Activated naive CD8-positive, alpha-beta T cell treated with anti-CD3 and anti-CD28 coated beads, Interleukin-2, amount 10 ng/mL, durations not matched to agents 7 days and 5 days (primary cell): ENCODE measurements at regions not wholly inside any gene's neighbourhood (a gene's known extent, or its start where the extent isn't known, plus 50 kb on each side); places are given as distances from the start of the nearest gene placed in this dataset.

Experiments
- ATAC-seq: fragments of 150-1000 bp; cut with Tn5 transposase; one replicate; pipeline ENCODE4 v1.10.0; 2021; ENCODE audit warnings: low read depth, moderate library complexity
- POLR2A ChIA-PET: fragments of 350-600 bp; sonication (Branson Sonifier 250); formaldehyde crosslinking; loops from one replicate; lab custom pipeline; 2021; ENCODE audit warnings: antibody characterized with exemption; lab: Charles Lee
- DNase-seq: peaks from one replicate; pipeline ENCODE4 v3.0.0; 2021
- H3K27ac Mint-ChIP-seq: one replicate; pipeline ENCODE4 v1.8.0; 2022; ENCODE audit warnings: mild to moderate bottlenecking, mixed read lengths
- H3K27me3 Mint-ChIP-seq: one replicate; pipeline ENCODE4 v1.8.0; 2022; ENCODE audit warnings: mild to moderate bottlenecking, moderate library complexity, mixed read lengths
- H3K36me3 Mint-ChIP-seq: one replicate; pipeline ENCODE4 v1.8.0; 2021; ENCODE audit warnings: mild to moderate bottlenecking, mixed read lengths
- H3K4me1 Mint-ChIP-seq: one replicate; pipeline ENCODE4 v1.8.0; 2021; ENCODE audit warnings: mixed read lengths
- H3K4me3 Mint-ChIP-seq: one replicate; pipeline ENCODE4 v1.8.0; 2022; ENCODE audit warnings: mild to moderate bottlenecking, moderate library complexity, mixed read lengths
- H3K9me3 Mint-ChIP-seq: one replicate; pipeline ENCODE4 v1.8.0; 2021; ENCODE audit warnings: mixed read lengths

DNA sequence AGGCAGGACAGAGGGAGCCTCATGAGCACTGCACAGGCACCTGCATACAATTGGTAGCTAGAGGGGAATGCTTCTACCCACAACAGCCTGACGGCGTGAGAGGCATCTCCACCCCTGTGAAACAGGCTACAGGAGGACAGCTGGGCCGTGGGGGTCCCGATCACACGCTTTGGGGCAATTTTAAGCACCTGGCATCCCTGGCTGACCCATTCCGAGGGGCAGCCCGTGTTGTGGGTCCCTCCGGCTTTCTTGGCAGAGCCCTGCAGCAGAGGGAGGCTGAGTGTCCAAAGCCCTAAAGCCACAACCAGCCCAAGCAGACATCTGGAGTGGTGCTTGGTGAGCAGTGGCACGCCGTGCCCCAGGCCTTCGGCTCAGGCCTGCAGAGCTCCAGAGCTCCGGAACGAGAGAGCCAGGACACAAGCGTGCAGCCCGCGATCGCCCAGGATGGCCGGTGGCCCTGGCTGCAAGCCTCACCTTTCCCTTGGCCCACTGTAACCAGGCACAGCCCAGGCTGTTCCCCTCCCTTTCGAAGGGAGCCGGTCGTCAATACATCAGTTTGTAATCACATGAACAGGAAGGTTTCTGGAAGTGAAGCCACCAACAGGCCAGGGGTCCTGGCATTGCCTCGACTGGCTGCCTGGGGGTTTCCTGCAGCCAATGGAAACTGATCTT, 81.4 kb downstream of the DLL1 start:
- Mint-ChIP-seq H3K4me1 (no peaks in the 10 kb centered on the region), H3K9me3 (peaks cover 14% of the 10 kb centered on the region), H3K36me3 (peaks cover 5% of the 10 kb centered on the region), H3K27ac (no peak overlapping the region), H3K4me3 (no peak overlapping the region), H3K27me3 (peaks cover 1% of the 10 kb centered on the region)
- peak; percentile 19 for DNase-seq
- no peak for ATAC-seq
- POLR2A ChIA-PET, result no interaction called here

DNA sequence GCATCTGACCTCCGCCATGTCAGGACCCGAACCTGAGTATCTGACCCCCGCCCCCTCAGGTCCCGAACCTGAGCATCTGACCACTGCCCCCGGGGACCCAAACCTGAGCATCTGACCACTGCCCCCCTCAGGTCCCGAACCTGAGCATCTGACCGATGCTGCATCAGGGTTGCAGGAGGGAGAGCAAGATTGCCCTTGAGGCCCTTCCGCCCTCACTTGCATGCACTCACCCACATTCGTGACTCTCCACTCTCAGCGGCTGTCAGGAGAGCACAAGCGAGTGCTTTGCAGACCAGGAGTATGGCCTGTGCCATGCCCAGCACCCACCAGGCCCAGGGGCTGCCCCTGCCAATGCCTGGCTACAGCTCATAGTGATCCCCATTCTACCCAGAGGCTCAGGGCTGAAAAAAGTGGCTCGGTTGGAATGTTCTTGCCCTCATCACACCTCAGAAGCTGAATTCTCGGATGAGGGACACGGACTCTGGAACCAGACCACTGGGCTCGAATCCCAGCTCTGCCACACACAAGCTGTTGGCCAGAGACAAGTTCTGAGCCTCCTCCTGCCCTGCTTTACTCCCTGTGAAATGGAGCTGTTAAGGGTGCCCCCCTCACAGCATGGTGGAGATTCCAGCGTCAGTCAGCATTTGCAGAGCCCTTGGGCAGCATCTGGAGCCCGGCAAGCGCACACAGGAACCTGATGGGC, 82.1 kb downstream of the DLL1 start:
- H3K27me3 Mint-ChIP-seq, result peaks cover 1% of the 10 kb centered on the region

DNA sequence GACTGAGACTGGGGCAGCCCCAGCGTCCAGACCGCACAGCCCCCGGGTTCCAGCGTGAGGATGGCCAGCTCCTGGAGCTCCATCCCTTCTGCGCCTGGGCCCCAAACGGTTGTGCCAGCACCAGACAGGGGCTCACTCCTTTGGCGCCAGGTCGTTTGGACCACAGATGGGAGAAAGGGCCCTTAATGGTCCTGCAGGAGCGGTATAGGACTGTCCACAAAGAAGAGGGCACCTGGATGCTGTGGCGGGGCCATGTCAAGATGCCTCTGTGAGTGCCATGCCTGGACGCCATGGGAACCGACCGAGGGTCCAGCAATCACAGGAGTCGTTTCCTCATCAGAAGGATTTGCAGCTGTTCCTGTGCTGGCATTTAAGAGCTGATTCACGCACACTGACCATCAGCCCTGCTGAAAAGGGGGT, 82.7 kb downstream of the DLL1 start:
- ATAC-seq, result no peak
- peak; percentile 12 for DNase-seq
- Mint-ChIP-seq H3K9me3 (peaks cover 23% of the 10 kb centered on the region), H3K36me3 (peaks cover 8% of the 10 kb centered on the region), H3K27me3 (peaks cover 1% of the 10 kb centered on the region), H3K4me3 (no peak overlapping the region), H3K27ac (no peak overlapping the region), H3K4me1 (no peaks in the 10 kb centered on the region)
- POLR2A ChIA-PET, result no interaction called here

More for the DNA sequence above, 82.1 kb downstream of the DLL1 start:
- H3K4me1 Mint-ChIP-seq, result no peaks in the 10 kb centered on the region
- no peak overlapping the region for H3K27ac Mint-ChIP-seq
- POLR2A ChIA-PET, result no interaction called here
- DNase-seq (peak; percentile 17), ATAC-seq (no peak)
- H3K9me3 Mint-ChIP-seq, result peaks cover 19% of the 10 kb centered on the region
- peaks cover 5% of the 10 kb centered on the region for H3K36me3 Mint-ChIP-seq
- no peak overlapping the region for H3K4me3 Mint-ChIP-seq

DNA sequence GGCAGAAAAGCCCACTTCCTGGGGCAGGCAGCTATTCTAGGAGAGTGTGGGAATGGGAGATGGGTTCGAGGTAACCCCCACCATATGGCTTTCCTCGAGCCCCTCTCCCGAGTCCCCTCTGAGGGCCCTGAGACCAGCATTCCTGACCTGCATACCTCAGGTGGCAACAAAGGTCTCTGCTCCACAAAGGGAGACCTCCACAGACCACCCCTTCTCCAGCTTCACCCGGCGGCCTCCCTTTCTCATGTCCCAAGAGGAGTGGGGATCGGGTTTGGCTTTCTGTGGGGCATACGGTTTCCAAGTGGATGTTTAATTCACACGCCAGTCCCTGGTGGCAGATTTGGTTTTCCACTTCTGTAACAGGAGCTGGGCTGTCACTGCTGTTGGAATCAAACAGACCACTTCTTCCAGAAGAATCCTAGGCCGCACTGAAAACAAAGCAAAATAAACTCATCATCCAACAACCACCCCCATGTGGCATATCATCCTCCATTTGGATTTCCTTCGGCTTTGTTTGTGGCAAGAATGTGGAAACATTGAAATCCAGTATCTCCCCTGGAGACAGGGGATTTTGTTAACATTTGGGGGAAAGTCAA, 83.2 kb downstream of the DLL1 start:
- Mint-ChIP-seq H3K27me3 (peaks cover 4% of the 10 kb centered on the region), H3K27ac (no peak overlapping the region), H3K4me3 (no peak overlapping the region), H3K9me3 (peaks cover 27% of the 10 kb centered on the region), H3K36me3 (peaks cover 8% of the 10 kb centered on the region), H3K4me1 (no peaks in the 10 kb centered on the region)
- ATAC-seq (no peak), DNase-seq (no peak)
- POLR2A ChIA-PET, result no interaction called here

DNA sequence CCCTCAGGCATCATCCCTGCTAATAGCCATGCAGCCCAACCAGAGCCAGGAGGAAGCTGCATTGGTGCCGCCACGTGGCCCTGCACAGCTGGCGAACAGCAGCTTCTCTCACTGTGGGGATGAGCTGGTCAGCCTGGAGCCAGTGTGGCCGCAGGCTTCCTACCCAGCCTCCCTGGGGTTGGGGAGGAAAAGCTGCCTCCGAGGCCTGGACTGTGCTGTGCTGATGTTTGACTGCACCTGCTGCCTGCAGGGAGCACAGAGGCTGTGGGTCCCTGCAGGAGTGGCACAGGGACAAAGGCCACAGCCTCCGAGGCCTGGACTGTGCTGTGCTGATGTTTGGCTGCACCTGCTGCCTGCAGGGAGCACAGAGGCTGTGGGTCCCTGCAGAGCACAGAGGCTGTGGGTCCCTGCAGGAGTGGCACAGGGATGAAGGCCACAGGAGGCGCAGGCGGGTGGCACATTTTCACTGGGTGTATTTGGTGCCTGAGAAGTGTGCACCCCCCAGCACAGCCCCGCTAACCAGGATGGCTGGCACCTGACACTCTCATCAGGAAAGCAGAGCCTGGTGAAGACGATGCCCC, 83.9 kb downstream of the DLL1 start:
- DNase-seq (peak; percentile 11), ATAC-seq (no peak)
- Mint-ChIP-seq H3K27me3 (peaks cover 4% of the 10 kb centered on the region), H3K9me3 (peaks cover 27% of the 10 kb centered on the region), H3K4me3 (no peak overlapping the region), H3K36me3 (peaks cover 8% of the 10 kb centered on the region), H3K4me1 (no peaks in the 10 kb centered on the region), H3K27ac (no peak overlapping the region)
- POLR2A ChIA-PET, result no interaction called here

DNA sequence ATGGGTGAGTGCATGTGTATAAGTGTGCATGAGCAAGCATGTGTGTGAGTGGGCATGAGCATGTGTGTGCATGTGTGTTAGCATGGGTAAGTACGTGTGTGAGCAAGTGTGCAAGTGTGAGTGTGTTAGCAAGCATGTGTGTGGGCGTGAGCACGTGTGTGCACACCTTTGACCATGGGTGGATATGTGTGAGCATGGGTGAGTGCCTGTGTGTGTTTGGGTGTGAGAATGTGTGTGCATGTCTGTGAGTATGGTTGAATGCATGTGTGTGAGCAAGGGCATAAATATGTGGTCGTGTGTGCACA, 84.6 kb downstream of the DLL1 start:
- Mint-ChIP-seq H3K27ac (no peak overlapping the region), H3K9me3 (peaks cover 27% of the 10 kb centered on the region), H3K4me3 (no peak overlapping the region), H3K27me3 (peaks cover 4% of the 10 kb centered on the region), H3K4me1 (no peaks in the 10 kb centered on the region), H3K36me3 (peaks cover 8% of the 10 kb centered on the region)
- DNase-seq, result no peak
- no peak for ATAC-seq
- POLR2A ChIA-PET, result no interaction called here

DNA sequence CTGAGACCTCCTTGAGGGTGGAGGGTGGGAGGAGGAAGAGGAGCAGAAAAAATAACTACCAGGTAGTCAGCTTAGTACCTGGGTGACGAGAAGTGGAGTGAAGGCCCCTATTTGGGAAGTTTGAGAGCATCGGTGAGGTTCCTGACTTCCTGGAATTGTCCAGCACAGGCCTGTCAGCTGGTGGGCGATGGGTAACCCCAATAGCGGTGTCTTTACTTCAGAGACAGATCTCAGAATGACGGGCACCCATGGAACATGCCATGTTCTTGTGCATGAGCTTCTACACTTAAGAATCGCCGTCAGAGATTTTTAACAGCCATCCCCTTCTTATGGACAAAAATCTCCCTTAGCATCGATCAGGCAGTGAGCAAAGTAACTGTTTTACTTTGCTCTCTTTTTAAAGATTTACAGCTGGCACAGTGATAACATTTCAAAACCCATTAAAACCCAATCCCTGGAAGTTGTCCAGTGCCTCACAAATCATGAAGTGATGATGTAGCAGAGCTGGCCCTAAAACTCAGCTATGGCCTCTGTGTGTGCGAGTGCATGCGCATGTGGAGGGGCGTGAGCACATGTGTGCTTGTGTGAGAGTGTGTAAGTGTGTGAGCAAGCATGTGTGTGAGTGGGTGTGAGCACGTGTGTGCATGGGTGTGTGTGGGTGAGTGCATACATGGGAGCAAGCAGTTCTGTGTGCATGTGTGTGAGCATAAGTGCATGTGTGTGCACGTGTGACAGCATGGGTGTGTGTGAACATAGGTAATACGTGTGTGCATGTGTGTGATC, 85.2 kb downstream of the DLL1 start:
- POLR2A ChIA-PET, result no interaction called here
- Mint-ChIP-seq H3K4me1 (no peaks in the 10 kb centered on the region), H3K27me3 (peaks cover 4% of the 10 kb centered on the region), H3K9me3 (peaks cover 27% of the 10 kb centered on the region), H3K4me3 (no peak overlapping the region), H3K27ac (no peak overlapping the region), H3K36me3 (peaks cover 8% of the 10 kb centered on the region)
- no peak for ATAC-seq
- DNase-seq, result no peak

DNA sequence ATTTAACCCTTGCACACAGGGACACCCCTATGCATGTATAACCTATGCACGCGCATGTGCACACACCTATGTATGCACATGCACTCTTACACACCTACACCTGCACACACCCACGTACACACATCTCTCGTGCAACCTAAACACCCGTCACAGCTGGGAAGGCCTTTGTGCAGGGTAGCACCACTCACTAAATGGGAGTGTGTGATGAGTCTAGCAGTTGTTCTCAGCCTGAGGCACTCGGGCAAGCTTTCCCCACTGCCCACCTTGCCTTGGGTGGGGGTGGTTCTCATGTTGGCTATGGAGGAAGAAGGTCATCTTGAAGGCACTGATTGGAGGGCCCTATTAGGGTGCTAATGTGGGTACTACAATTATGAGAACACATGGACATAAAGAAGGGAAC, 85.8 kb downstream of the DLL1 start:
- no peak overlapping the region for H3K4me3 Mint-ChIP-seq
- H3K4me1 Mint-ChIP-seq, result no peaks in the 10 kb centered on the region
- H3K27me3 Mint-ChIP-seq, result peaks cover 2% of the 10 kb centered on the region
- POLR2A ChIA-PET, result no interaction called here
- no peak for ATAC-seq
- H3K9me3 Mint-ChIP-seq, result peaks cover 27% of the 10 kb centered on the region
- H3K27ac Mint-ChIP-seq, result no peak overlapping the region
- DNase-seq, result no peak
- peaks cover 8% of the 10 kb centered on the region for H3K36me3 Mint-ChIP-seq

DNA sequence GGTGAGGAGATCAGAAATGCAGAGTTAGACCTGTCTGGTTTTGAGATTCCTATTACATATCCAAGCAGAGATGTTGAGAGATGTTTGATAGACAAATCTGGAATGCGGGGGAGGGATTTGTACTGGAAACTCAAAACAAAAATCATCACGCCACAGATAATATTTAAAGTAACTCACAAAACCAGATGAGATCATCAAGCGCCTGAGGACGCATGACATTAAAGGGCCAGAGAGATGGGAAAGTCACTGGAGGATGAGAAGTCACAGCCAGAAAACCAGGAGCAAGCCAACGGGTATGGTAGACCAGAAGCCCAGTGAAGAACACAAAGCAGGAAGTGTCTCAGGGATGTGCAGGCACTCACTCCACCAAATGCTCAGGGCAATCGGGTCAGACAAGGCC, 87.7 kb downstream of the DLL1 start:
- H3K9me3 Mint-ChIP-seq, result peaks cover 27% of the 10 kb centered on the region
- no peak overlapping the region for H3K4me3 Mint-ChIP-seq
- H3K36me3 Mint-ChIP-seq, result peaks cover 8% of the 10 kb centered on the region
- no peak for DNase-seq
- H3K27me3 Mint-ChIP-seq, result peaks cover 2% of the 10 kb centered on the region
- H3K27ac Mint-ChIP-seq, result no peak overlapping the region
- POLR2A ChIA-PET, result no interaction called here
- ATAC-seq, result no peak
- H3K4me1 Mint-ChIP-seq, result peaks cover under 1% of the 10 kb centered on the region

DNA sequence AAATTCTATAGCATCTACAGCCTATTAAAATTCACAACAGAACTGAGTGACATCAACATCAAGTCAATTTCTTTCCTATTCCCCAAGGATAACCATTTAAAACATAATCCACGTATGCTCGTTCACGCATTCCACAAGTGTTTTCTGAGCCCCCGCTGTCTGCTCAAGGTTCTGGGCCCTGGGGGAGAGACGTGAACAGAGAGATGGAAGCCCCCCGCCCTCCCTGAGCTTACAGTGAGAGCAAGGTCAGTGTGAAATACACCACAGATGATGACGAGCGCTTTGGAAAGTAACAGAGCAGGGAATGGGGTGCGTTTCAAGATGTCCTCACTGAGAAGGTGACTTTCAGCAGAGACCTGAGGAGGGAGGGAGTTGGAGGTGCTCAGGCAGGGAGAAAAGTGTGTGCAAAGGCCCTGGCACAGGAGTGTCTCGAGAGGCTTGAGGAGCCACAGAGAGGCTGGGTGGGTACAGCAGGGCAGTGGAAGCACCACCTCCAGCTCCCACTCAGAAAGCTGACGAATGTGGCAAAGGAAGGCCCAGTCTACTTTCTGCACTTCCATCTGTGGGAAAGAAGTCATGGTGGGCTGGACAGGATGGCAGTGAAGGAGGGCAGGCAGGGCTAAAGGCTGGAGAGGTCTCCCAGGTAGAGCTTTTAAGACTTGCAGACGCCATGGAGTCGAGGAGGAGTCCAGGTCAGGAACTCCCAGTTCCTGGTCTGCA, 88.3 kb downstream of the DLL1 start:
- H3K36me3 Mint-ChIP-seq, result peaks cover 8% of the 10 kb centered on the region
- DNase-seq (no peak), ATAC-seq (no peak)
- H3K27me3 Mint-ChIP-seq, result peaks cover 2% of the 10 kb centered on the region
- H3K4me3 Mint-ChIP-seq, result no peak overlapping the region
- POLR2A ChIA-PET, result no interaction called here
- H3K27ac Mint-ChIP-seq, result no peak overlapping the region
- peaks cover 29% of the 10 kb centered on the region for H3K9me3 Mint-ChIP-seq
- H3K4me1 Mint-ChIP-seq, result peaks cover 3% of the 10 kb centered on the region

DNA sequence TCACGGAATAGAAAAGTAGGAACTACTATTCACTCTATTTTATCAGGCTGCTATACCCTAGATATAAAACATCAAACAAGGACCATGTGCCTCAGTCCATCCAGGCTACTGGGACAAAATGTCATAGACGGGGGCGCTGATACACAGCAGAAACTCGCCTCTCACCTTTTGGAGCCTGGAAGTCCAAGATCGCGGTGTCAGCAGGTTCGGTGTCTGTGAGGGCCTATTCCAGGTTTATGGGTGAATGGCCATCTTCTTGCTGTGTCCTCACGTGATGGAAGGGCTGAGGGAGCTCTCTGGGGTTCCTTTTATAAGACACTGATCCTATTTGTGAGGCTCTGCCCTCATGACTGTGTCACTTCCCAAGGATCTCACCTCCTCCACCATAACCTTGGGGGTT, 89.5 kb downstream of the DLL1 start:
- no peak overlapping the region for H3K27ac Mint-ChIP-seq
- peaks cover 3% of the 10 kb centered on the region for H3K4me1 Mint-ChIP-seq
- DNase-seq, result no peak
- no peak overlapping the region for H3K4me3 Mint-ChIP-seq
- peaks cover 37% of the 10 kb centered on the region for H3K9me3 Mint-ChIP-seq
- ATAC-seq, result no peak
- peaks cover 2% of the 10 kb centered on the region for H3K27me3 Mint-ChIP-seq
- peaks cover 11% of the 10 kb centered on the region for H3K36me3 Mint-ChIP-seq
- POLR2A ChIA-PET, result no interaction called here

DNA sequence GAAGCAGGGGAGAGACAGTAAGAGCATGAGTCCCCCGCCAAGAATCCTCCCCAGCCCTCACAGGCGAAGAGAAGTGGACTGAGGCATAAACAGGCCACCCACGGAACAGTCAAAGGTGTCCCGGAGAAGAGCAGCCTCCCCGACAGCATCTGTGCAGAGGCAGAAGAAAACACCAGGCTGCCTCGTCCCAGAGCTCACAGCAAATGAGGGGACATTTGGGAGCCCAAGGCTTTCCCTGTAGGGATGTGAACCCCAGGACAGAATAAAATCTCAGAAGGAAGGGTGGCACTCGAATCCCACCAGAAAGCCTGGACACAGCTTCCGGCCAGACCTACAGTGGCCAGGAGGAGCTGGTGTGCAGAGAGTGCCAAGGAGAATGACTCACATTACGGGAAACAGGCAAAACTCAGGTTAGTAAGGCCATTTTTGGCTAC, 90.4 kb downstream of the DLL1 start:
- Mint-ChIP-seq H3K9me3 (peaks cover 39% of the 10 kb centered on the region), H3K4me3 (no peak overlapping the region), H3K27ac (no peak overlapping the region), H3K27me3 (peaks cover 9% of the 10 kb centered on the region), H3K4me1 (peaks cover 3% of the 10 kb centered on the region), H3K36me3 (peaks cover 16% of the 10 kb centered on the region)
- DNase-seq (no peak), ATAC-seq (no peak)
- POLR2A ChIA-PET, result no interaction called here

DNA sequence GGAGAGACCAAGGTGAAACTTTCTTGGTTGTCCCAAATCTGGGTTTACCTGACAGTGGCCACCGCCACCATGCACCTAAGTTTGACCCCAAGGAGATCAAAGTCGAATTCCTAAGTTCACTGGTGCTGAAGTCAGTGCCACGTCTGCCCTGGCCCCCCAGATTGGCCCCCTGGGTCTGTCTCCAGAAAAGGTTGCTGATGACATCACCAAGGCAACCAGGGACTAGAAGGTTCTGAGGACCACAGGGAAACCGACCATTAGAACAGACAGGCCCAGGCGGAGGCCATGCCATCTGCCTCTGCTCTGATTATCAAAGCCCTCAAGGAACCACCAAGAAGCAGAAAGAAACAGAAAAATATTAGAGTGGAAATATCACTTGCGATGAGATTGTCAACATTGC, 91.2 kb downstream of the DLL1 start:
- Mint-ChIP-seq H3K4me3 (no peak overlapping the region), H3K27me3 (peaks cover 13% of the 10 kb centered on the region), H3K9me3 (peaks cover 40% of the 10 kb centered on the region), H3K36me3 (peaks cover 19% of the 10 kb centered on the region), H3K4me1 (peaks cover 3% of the 10 kb centered on the region), H3K27ac (no peak overlapping the region)
- no peak for DNase-seq
- ATAC-seq, result no peak
- POLR2A ChIA-PET, result no interaction called here
